T follicular helper cell (primary cell): ENCODE measurements at regions not wholly inside any gene's neighbourhood (a gene's known extent, or its start where the extent isn't known, plus 50 kb on each side); places are given as distances from the start of the nearest gene placed in this dataset.
A peak's percentile ranks its signal among the peaks of the same experiment; 100 is the strongest.
"Not testable (repeated sequence)": the region's sequence is repeated elsewhere in the genome, so short reads cannot be mapped to it uniquely, and the experiment has no call there.

Experiments used
- DNase-seq: peaks from one replicate; pipeline ENCODE4 v3.0.0-alpha.2; 2020; ENCODE audit warnings: low read depth

DNA sequence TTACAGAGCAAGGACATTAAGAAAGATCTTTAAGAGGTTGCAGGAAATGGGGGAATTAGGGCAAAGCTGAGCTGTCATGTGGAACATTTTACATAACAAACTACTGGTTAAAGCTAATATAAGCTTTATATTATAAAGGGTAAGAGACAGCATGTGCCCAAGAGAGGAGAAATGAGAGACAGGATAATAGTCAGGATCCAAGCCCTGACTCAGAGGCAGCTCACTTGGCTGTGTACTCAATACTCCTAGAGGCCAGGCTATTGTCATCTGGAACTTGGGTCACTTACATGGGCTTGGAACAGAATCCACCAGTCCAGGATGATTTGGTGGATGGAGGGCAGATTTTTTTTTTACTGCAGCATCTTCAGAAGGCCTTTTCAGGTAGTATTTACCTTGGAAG lies 418.6 kb upstream of the ZMIZ1 start:
- DNase-seq = no peak

DNA sequence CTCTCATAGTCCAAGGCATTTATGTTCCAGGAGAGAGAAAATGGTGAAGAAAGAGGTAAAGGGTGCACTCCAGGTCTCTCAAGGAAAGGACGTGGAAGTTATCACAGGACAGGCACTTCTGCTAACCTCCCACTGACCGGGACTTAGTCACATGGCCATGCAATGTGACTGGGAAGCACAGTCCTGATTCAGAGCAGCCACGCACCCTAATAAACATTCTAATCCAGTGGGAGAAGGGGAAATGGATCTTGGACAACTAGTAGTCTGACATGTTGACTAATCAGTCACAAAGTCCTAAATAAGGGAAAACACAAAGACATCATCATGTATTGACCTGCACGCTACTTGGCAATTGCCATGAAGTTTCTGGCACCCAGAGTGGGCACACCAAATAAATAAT lies 417.5 kb upstream of the ZMIZ1 start:
- DNase-seq = no peak

DNA sequence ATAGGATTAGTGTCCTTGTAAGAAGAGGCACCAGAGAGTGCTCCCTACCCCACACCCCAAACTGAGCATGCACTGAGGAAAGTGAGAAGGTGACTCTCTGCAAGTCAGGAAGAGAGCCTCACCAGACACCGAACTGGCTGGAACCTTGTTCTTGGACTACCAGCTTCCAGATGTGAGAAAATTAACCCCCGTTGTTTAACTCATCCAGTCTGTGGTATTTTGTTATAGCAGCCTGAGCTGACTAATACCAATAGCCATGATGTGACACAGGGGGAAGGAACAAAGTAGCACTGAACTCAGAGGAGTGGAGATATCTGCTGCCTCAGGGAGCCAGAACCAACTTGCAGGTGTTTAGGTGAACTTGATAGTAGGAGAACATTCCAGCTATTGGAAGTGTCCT lies 415.2 kb upstream of the ZMIZ1 start:
- DNase-seq = no peak

DNA sequence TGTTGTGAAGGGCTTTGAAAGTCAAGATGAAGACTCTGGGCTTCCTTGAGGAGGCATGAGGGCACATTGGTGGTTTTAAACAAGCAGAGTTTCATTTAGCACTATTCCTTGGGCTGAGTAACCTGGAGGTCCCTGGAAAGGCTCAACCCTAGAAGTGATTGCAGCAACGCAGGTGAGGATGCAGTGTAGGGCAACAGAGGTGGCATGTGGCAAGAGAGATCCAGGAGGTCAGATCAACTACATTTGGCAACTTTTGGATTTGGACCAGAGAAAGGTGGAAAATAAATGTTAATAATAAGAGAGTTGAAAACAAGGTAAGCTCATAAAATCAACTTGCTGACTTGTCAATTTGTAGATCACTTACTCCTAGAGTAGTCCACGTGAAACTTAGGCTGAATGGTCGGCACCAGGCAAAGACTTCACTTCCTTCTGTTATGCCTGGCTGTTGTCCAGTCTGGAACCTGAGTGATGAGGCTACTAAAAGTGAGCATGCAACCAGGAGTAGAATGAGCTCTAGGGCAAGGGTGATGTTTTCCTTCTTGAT lies 414.6 kb upstream of the ZMIZ1 start:
- DNase-seq = no peak

DNA sequence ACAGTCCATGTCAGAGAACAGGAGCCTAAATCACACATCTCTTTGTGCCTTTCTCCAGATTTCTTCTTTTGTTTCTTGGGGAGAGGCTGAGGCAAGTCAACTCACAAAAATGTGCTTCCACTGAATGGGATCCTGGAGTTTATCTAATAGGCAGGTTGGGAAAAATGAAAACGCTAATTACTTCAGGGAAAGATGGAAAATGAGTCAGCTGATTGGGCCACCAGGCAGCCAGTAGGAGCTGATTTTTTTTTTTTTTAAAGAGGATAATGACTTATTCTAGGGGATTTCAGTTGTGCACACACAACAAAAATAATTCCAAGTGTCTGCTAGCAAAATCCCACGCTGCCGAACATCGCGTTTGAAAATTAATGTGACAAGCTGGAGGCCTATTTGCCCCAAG lies 412.8 kb upstream of the ZMIZ1 start:
- DNase-seq = no peak

DNA sequence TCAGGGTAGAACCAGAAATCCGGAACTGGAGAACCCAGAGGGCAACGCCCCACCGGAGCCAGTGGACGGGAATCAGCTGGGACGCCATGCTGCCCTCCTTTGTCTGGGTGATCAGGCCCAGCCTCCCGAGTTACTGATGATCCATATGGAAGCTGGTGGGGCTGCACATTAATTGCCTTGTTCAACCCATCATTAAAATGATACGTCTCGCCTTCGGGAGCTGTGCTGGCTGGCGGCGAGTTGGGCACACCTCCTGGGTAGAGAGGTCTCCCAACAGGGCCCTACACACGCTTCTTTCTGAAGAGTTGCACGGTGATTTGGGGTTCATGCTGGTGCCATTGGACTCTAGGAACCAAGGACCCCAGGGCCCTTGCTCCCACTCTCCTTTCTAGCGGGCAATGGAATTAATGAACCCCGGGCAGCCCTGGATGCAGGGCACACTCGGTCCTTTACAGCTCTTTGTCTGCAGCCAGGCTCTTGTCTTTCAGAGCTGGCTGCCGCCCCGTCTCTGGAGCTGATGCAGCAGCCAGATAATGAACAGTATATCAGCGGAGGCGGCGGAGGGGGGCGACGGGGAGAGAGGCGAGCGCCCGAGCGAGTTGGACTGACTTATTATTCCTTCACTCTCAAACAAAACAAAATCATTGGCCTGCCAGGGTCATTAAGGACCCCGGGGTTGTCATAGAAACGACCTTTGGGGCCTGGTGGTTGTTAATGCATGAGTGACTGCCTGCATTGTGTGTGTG lies 412.2 kb upstream of the ZMIZ1 start:
- DNase-seq = no peak

DNA sequence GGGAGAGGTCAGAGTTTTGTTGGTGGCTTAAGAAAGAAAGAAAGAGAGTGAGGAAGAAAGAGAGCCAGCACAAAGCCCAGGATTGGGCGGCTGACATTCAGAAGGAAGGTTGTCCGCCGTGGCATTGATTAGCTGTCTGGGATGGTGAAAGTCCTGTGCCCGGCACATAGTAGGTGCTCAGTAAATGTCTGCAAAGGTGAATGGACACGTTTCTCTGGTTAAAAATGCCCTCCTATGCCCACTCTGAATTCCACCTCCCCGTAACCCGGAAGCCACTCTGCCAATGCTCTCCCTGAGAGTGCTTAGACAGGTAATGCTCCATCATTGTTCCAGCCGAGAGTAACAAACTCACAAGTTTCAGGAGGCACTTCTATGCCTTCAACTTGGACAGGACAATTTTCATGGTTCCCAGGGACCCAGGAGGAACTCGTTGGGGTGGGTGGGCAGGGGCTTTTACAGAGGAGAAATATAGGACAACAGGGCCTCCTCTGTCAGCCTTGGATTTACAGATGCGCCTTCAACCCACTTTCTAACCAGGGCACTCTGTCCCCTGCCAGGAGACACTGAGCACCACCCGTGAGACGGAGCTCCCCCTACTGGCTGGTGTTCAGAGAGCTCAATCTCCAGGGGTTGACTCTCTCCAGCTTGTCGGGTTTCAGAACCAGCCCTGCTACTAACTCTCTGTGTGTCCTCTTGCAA lies 411.5 kb upstream of the ZMIZ1 start:
- peak; percentile 34 for DNase-seq

DNA sequence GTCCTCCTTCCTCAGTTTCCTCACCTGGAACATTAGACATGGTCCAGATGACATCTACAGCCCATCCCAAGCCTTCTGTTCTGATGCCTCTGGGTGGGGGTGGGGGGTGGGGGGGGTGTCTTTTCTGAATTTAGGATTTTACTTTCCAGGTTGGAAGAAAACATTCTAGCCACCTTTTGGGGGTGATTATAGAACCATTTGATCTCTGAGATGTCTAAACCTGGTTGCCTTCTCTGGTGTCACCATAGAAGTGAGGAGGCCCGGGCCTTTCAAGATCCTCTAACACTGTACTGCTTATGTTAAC lies 411.0 kb upstream of the ZMIZ1 start:
- DNase-seq = no peak

DNA sequence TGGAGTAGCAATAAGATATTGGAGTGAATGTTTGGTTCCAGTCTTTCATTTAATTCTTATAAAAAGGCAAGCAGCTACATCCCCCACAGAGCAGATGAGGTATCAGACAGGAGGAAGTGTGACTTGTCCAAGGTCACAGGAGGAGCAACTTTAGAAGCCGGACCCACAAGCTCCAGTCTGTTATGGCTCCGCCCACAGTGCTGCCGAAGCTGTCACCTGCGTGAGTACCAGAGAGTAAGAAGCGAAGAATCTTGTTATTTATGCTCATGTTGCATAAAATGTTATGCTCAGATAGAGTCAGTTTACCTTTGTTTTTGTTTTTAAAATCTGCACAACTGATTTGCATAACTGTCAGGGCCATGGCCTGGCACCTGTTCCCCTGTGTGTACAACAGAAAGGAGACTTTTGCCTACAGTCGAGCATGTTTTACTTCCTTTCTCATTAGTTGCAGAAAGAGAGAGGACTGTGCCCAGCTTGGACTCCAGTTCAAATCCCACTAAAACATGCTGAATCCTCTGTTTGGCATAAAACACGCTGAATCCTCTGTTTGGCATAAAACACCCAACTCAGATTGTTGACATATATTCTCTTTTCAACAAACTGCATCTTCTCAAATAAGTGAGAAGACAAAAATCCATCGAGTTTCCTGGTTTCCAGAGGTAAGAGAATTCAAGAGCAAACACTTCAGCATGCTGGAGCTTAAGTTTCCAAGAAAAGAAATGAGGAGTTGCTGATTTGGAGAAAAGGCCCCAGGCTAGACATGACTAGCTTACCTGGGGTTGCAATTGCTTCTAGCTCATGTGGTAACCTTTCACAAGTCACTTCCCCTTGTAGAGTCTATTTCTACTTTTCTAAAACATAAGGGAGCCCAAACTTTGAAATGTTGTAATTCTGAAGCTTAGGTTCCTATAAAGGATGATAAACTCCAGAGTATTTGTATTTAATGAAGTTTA lies 409.8 kb upstream of the ZMIZ1 start:
- DNase-seq = no peak

DNA sequence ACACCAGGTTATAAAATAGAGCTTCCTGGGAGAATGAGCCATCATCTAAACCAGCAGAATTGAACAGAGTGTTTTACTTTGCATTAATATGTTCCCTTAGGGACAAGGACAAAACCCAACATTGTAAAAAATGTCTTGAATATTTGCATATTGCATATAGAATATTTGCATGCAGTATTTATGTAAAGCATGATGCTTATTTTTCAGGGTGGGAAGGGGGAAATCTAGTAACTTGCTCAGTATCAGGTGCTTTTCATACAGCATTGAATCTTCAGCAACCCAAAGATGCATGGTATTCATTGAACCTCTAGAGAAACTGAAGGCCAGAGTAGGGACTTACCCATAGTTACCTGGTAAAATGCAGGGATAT lies 409.2 kb upstream of the ZMIZ1 start:
- no peak for DNase-seq

DNA sequence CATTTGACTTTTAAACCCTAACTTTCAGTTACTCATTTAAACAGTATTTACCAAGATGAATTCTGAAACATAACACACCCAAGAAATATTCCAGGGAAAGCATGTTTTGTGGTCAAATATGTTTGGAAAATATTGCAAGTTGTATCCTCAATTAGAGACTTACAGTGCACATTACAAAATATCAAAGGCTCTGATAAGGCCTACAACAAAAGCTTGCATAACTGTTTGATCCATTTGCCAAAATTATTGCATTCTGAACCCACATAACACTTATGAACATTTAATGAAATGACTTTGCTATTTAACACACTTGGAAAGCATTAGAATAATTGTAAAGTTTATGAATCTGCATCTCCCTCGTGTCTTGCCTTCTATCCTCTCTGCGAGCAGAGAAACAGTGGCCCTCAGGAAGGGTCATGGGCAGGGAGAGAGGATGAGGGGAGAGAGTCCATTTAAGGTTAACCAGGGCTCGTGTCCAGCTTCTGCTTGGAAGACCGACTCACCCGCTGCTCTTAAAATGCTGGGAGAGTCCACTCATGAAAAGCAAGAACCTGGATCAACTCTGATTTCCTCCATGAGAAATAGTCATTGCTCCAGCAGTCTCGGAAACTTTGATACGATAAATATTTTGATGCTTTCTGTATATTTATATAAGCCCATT lies 408.2 kb upstream of the ZMIZ1 start:
- DNase-seq = no peak

DNA sequence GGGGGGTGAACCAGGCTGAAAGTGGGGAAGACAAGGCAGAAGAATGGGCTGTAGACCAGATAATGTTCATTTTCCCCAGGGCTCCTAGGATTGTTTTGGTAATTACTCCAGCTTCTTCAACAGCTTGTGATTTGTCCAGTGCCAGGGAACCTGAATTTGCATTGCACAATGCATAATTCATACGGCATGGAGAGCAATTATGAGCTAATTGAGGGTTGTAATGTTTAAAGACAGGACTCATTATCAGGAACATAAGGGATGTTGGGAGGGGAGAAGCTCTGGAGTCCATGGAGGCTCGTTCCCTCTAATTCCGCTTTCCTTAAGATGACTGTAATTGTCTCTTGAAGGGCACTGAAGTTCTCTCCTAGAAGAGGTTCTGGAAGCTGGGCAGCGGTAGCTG lies 405.0 kb upstream of the ZMIZ1 start:
- no peak for DNase-seq

DNA sequence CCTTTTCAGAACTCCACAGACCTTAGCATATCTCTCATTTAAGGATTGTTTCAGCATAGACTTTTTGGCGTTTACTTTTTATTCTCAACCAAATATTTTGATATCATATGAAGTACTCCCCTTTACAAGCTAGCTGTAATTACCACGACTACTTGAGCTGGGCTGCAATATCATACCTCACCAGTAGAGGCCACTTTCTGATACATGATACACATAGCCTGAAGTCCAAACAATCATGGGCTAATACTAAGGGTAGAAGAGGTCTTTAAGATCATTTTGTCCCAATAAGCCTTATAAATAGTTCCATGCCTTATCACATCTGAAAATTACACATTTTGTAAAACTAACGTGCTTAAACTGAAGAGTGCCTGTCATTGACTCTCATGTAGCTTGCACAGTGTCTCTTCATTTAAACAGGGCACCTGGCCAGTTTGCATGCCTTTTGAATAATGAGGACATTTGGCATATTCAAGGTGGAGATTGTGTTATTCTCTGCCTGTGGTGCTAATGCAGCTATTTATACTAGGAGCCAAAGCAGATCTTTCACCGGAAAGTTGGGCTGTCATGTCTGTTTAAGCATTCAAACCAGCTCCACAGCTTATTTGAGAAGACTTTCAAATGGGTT lies 403.7 kb upstream of the ZMIZ1 start:
- no peak for DNase-seq

DNA sequence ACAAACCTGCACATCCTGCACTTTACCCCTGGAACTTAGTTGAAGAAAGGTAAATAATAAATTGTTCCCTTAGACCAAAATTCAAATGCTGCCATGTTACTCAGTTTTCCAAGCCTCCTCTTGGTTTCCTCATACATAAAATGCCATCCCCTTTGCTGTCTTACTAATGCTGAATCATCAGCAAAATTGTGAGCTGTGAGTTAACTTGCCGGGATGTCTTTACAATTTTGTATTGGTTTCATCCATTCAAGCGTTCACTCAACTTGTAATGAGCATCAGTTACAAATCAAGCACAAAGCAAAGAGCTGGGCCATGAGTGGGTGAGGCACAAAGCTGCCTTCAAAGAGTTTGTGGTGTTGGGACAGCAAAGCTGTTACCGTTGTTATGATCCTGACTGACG lies 395.8 kb upstream of the ZMIZ1 start:
- no peak for DNase-seq

DNA sequence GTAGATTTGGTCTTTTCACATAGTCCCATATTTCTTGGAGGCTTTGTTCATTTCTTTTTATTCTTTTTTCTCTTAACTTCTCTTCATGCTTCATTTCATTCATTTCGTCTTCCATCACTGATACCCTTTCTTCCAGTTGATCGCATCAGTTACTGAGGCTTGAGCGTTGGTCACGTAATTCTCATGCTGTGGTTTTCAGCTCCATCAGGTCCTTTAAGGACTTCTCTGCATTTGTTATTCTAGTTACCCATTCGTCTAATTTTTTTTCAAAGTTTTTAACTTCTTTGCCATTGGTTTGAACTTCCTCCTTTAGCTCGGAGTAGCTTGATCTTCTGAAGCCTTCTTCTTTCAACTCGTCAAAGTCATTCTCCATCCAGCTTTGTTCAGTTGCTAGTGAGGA lies 387.6 kb upstream of the ZMIZ1 start:
- not testable (repeated sequence) for DNase-seq

DNA sequence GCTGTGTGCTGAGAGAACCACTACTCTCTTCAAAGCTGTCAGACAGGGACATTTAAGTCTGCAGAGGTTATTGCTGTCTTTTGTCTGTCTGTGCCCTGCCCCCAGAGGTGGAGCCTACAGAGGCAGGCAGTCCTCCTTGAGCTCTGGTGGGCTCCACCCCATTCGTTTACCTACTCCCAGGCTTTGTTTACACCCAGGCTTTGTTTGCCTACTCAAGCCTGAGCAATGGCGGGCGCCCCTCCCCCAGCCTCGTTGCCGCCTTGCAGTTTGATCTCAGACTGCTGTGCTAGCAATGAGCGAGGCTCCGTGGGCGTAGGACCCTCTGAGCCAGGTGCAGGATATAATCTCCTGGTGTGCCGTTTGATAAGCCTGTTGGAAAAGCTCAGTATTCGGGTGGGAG lies 386.8 kb upstream of the ZMIZ1 start:
- not testable (repeated sequence) for DNase-seq

DNA sequence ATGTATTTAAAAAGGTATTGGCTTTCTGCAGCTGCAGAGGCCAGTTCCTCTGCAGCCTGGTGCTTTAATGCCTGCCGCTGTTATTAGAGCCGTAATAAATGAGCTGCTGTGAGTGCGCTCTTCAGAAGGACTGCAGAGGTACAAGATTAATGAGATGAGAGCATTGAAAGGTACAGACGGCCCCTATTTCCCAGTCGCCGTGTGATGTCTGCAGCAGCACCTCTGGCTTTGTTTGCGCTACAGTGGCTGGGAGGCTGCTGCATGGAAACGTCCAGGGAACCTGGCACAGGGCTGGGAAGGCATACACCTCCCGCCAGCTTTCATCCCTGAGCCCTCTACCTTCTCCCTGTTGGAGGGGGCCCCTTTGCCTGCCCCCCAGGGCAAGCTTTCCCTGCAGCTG lies 383.8 kb upstream of the ZMIZ1 start:
- no peak for DNase-seq

DNA sequence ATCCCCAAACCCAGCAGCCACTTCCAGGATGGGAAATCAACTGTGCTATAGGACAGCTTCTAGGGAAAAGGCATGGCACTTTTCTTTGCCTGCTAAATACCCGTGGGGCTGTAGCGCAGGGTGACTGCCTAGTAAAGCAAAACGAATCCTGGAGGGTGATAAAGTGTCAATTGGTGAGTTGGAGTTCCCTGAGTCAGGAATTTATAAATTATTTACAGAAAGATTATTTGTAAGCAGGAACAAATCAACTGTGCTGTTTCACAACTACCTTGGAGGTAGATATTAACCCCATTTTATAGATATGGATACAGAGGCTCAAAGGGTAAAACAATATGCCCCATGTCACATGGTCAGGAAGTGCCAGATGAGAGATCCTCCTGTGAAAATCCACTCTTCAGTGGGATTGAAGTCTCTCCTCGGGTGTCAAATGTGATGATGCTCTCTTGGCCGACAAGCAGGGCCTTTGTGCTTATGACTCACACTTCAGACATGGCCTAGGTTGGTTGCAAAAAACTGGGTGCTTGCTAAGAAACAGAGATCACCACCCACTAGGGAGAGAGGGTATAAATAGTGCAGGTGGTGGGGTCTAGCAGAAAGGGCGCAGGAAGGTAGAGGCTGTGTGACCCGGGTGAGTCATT lies 383.2 kb upstream of the ZMIZ1 start:
- DNase-seq = no peak

DNA sequence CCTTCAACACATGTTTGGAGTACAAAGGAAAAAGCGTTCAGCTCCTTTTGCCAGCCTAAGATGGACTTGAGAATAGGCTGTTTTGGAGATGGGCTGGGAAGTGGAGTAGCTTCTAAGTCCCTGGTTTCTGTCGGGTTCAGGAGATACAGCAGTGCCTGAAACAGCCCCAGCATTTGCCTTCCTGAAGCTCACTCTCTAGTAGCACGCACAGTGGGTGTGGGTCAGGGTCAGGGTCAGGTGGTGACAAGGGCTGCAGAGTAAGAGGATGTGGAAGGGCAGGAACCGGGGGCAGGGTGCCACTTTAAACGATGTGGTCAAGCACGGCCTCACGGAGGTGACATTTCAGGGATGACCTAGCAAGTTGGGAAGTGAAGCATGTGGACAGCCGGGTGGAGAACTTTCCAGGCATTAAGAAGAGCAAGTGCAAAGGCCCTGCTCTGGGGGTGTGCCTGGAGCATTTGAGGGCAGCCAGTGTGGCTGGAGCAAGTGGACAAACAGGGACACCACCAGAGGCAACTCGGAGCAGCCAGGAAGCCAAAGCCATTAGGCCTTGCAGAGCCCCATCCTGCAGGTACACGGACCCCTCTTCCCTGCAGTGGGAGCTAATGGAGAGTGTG lies 382.2 kb upstream of the ZMIZ1 start:
- DNase-seq = no peak

DNA sequence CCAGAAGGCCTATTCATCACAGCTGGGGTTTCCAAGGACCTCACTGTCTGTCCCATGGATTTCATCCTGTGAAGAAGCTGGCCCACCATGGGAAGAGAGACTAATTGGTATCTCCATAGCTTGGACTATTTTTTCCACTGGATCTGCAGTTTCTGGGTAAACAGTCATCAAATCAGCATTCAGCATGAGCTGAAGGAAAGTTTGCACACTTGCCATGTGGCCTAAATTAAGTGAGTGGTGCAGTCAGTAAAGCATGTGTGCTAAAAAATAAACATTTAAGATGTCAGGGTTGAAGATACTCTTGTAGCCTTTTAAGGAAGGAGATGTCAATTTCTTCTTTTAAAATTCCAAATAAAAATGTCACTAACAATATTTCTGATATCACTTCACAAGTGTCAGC lies 381.1 kb upstream of the ZMIZ1 start:
- DNase-seq = no peak
